ENCODE measurements at regions not wholly inside any gene's neighbourhood (a gene's known extent, or its start where the extent isn't known, plus 50 kb on each side); places are given as distances from the start of the nearest gene placed in this dataset.

DNA sequence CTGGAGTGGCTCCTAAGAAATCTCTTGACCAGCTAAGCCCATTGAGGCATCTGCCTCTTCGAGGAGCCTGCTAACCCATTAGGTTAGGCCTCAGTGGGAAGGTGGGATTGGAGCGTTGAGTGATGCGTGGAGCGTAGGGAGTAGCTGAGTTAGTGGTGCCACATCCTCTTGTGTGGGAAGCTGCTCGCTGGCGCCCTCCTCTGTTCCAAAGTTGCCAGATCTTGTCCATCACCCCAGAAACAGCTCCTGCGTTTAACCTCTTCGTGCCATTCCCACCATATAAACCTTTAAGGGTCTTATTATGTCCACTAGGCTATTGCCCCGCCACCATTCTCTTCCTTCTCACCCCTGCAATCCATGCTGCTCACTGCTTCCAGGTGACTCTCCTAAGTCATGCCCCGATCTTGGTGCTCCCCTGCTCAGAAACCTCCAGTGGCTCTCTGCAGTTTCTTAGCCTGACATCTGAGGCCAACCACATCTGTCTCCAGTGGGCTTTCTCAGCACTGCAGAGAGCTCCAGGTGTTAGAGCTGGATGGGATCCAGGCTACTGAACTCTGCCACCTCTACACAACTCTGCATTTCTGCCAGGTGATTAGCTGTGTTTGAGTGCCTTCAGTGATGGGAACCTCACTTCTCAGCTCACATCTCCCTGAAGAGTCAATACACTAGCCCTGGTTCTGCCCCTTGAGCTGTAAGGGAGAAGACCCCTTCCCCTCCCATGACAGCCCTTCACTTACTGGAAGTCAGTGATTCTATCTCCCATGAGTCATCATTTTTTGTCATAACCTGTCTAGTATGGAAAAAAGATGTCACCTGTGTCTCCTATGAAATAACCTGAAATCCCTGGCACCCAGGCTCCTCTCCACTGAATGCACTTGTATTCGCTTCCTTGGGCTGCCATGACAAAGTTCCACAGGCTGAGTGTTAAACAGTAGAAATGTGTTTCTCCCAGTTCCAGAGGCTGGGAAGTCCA is 65.0 kb upstream of the FGFR2 start:
- DNase-seq (ENCODE audit: low read depth in 3 of 3, low spot score in 2 of 3) = no peak

- no peak for DNase-seq (ENCODE audit: low read depth in 3 of 3, low spot score in 2 of 3)
Observed at GRCh38 chr10:121662531-121662930, 64.3 kb upstream of the FGFR2 start.

GRCh38 chr10:121661451-121661851 is 63.2 kb upstream of the FGFR2 start:
- DNase-seq (ENCODE audit: low read depth in 3 of 3, low spot score in 2 of 3) = no peak

DNA sequence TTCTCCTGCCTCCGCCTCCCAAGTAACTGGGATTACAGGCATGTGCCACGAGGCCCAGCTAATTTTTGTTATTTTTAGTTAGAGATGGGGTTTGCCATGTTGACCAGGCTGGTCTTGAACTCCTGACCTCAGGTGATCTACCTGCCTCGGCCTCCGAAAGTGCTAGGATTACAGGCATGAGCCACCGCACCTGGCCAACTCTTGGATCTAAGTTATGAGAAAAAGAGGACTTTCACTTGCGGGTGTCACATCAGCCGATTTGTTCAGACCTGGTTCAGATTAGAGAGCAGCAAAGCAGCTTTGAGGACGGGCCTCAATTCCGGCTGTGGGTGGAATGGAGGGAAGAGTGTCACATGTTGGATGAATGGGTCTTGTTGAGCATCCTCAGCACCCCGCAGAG is 61.0 kb upstream of the FGFR2 start:
- DNase-seq (ENCODE audit: low read depth in 3 of 3, low spot score in 2 of 3) = no peak

DNA sequence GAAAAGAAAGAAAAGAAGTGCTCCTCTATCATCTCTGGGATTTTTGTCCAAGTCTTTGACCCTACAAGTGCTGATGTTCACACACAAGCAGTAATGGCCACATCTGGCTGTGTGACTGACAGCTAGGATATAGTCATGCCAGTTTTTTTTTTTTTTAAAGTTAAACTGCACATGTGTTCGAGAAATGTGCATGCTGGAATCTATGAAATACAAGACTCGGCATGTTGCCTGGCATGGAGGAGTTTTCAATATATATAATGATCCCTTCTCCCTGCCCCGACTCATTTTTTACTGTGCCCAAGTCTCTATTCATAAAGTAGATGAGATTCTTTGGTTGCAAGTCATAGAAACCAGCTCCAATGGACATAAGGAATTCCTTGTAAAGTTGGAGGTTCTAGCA is 60.4 kb upstream of the FGFR2 start:
- DNase-seq (ENCODE audit: low read depth in 3 of 3, low spot score in 2 of 3) = no peak

DNA sequence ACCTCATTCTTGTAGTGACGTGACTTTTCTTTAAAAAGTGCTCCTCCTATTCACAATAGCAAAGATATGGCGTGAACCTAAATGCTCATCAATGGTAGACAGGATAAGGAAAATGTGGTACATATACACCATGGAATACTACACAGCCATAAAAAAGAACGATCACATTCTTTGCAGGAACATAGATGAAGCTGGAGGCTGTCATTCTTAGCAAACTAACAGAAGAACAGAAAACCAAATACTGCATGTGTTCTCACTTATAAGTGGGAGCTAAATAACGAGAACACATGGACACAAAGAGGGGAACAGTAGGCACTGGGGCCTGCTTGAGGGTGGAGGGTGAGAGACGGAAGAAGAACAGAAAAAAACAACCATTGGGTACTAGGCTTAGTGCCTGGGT is 59.9 kb upstream of the FGFR2 start:
- no peak for DNase-seq (ENCODE audit: low read depth in 3 of 3, low spot score in 2 of 3)

DNA sequence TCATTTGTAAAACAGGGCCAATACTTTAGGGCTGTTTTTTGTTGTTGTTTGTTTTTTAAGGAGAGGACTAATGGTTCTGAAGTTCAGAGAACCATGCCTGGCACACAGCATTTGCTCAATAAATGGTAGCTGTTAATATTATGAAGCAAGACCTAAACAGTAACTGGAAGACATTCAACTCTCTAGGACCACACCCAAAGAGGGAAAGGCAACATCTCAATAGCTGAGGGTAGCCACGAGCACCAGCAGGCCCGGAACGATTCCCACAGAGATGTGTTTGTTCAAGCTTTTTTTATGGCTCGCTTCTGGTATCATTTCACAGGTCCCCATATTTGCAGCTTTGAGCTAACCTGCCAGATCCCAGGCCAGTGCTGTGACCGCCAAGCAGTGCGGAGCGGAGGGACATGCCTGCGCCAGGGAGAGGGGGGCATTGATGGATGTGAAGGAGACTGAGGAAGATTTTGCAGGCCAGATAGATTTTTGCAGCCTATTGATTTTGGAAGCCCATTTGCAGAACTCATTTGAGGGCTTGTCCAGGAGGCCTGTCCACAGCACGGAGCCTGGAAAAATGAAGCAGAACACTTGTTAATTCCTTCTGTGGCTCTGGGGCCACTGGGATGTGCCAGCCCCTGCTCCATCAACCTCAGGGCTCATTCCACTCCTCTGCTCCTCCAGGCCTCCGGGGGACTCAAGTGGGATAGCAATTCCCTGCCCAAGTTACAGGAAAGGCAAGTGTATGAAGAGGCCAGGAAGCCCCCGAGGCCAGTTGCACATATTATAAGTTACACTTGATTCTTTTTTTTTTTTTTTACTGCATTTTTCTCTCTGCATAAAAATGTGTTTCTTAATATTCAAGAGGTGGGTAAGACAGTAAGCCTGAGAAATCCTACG is 57.3 kb upstream of the FGFR2 start:
- DNase-seq (ENCODE audit: low read depth in 3 of 3, low spot score in 2 of 3) = no peak

DNA sequence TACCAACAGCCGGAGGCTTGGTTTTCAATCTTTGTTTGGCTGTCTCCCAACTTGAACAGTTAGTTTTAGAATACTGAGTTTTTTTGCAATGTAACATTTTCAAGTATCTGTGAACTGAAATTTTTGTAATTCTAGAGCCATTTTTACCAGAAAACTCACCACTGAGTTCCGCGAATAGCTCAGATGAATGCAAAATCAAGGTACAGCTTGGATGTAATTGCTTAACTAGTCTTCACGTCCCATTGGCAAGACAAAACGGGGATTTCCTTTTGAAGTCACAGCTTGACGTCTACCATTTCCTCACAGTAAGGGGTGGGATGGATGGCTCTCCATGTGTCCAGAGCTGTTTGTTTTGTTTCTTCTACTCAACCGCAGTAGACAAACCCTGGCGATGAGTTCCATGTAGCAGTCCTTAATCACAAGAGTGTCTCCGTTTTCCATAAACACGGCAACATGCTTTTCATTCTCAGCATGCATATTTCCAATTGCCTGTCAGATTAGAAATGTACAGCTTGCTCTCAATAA is 55.8 kb upstream of the FGFR2 start:
- no peak for DNase-seq (ENCODE audit: low read depth in 3 of 3, low spot score in 2 of 3)

- DNase-seq (ENCODE audit: low read depth in 3 of 3, low spot score in 2 of 3) = no peak
Observed at GRCh38 chr10:121653608-121654007, 55.4 kb upstream of the FGFR2 start.

DNA sequence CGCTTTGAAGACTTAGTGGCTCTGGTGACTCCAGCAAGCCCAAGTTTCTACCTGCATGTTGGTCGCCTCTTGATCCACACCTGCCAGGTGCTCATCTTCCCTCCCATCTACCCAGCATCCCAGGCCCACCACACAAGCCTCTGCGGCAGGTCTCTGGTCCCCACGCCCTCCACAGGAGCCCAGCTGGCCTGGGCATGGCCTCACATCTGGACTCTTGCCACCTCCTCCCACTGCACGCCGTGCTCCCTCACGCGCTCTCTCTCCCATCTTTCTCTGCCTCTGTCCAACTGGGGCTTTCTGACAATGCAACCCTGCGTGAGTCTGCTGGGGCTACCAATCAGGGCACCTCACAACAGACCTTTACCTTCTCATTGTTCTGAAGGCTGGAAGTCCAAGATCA is 50.2 kb upstream of the FGFR2 start:
- DNase-seq (ENCODE audit: low read depth in 3 of 3, low spot score in 2 of 3) = no peak

DNA sequence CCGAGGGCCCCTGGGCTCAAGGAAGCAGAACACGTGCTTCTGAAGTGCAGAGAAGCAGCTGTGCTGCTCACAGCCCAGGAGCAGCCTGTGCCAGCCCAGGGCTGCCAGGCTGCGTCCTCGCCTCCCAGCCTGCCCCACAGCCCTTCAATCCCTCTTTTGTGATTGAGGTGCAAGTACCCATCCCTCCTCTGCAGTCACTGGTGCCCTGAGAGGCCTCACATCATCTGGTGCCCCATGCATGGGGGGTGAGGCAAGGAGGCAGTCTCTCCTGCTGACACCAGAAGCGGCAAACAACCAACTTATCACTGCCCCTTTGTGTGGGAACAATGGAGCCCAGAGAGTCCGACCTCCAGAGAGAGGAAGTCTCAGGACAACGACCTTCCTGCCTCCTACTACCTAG is 49.8 kb upstream of the FGFR2 start:
- no peak for DNase-seq (ENCODE audit: low read depth in 3 of 3, low spot score in 2 of 3)
